ENCODE measurements at regions not wholly inside any gene's neighbourhood (a gene's known extent, or its start where the extent isn't known, plus 50 kb on each side); places are given as distances from the start of the nearest gene placed in this dataset.

DNA sequence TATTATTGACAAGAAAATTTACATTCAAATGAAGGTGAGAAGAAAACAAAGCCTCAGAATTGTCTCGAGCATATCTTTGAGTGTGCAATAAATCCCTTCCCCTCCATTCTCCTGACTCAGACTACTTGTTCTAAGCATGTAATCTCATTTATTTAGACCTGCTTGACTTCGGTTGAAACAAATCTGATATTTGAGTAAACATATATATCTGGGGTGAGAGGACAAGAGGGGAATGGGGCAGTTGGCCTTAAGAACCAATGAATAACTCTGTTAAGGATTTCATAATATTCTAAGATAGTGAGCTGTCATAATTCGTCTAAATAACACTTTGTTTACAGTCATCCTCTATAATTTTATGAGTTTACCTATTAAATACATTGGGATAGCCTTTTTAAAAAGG is 142.7 kb downstream of the SIPA1L2 start:
- no peaks in the 10 kb centered on the region for H3K9me3 ChIP-seq (ENCODE audit: low read depth)
- peaks cover 38% of the 10 kb centered on the region for H3K36me3 ChIP-seq
- H3K4me3 ChIP-seq = no peak overlapping the region
- H3K4me1 ChIP-seq (ENCODE audit: low read depth) = peaks cover 34% of the 10 kb centered on the region
- no peaks in the 10 kb centered on the region for H3K27me3 ChIP-seq
- peak overlapping the region; percentile 93 for H3K27ac ChIP-seq
- no peak for DNase-seq (ENCODE audit: low read depth in 1 of 2, low spot score in 1 of 2)
- TF ChIP-seq, protein P1, sequence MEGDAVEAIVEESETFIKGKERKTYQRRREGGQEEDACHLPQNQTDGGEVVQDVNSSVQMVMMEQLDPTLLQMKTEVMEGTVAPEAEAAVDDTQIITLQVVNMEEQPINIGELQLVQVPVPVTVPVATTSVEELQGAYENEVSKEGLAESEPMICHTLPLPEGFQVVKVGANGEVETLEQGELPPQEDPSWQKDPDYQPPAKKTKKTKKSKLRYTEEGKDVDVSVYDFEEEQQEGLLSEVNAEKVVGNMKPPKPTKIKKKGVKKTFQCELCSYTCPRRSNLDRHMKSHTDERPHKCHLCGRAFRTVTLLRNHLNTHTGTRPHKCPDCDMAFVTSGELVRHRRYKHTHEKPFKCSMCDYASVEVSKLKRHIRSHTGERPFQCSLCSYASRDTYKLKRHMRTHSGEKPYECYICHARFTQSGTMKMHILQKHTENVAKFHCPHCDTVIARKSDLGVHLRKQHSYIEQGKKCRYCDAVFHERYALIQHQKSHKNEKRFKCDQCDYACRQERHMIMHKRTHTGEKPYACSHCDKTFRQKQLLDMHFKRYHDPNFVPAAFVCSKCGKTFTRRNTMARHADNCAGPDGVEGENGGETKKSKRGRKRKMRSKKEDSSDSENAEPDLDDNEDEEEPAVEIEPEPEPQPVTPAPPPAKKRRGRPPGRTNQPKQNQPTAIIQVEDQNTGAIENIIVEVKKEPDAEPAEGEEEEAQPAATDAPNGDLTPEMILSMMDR (IDR thresholded peaks at IDR 0.05; ENCODE audit: low read depth, low read length) = no peak

DNA sequence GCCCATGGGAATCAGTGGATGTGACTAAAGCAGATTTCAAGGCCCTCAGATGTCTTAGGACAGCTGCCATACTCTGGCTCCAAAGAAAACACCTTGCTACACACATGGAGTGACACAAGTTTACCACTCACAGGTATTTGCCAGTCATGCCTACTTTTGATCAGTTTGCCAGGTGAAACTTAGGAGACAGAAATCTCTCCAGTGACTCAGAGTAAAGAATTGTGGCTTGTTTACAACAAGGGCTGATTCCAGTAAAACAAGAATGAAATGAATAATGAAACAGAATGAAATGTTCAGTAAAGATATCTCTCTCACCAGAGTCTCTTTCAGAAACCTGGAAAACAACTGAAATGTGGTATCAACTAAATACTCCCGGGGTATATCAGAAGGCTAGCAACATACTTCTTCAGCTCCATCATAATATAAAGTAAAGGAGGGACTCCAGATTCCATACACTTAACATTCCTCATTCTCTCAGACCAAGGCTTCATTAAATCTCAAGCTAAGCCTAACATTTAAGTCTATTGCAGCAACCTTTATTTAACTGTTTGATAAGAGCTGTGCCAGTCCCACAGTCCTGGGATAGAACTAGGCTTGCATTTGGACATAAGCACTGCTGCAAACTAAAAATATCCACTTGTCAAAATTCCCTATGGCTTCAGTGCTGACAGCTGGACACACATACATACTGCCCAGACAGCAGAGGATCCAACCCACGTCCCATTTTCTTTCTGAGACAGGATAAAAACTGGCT is 143.3 kb downstream of the SIPA1L2 start:
- DNase-seq (ENCODE audit: low read depth in 1 of 2, low spot score in 1 of 2) = peak in 1 of 2 donors; percentile 57
- Histone ChIP-seq H3K27ac (peak overlapping the region; percentile 93), H3K36me3 (peaks cover 43% of the 10 kb centered on the region), H3K4me3 (no peak overlapping the region), H3K4me1 (ENCODE audit: low read depth) (peaks cover 34% of the 10 kb centered on the region), H3K27me3 (no peaks in the 10 kb centered on the region), H3K9me3 (ENCODE audit: low read depth) (no peaks in the 10 kb centered on the region)
- TF ChIP-seq, protein P1 (IDR thresholded peaks at IDR 0.05; ENCODE audit: low read depth, low read length) = no peak

- H3K36me3 ChIP-seq = peaks cover 42% of the 10 kb centered on the region
- no peak for DNase-seq (ENCODE audit: low read depth in 1 of 2, low spot score in 1 of 2)
- peak overlapping the region; percentile 93 for H3K27ac ChIP-seq
These were observed 143.9 kb downstream of the SIPA1L2 start for GRCh38 chr1:232486006-232486405.

GRCh38 chr1:232484856-232485255 is 145.1 kb downstream of the SIPA1L2 start:
- peaks cover 34% of the 10 kb centered on the region for H3K4me1 ChIP-seq (ENCODE audit: low read depth)
- H3K4me3 ChIP-seq = no peak overlapping the region
- H3K36me3 ChIP-seq = peaks cover 40% of the 10 kb centered on the region
- TF ChIP-seq, protein P1 (IDR thresholded peaks at IDR 0.05; ENCODE audit: low read depth, low read length) = no peak
- no peaks in the 10 kb centered on the region for H3K9me3 ChIP-seq (ENCODE audit: low read depth)
- DNase-seq (ENCODE audit: low read depth in 1 of 2, low spot score in 1 of 2) = no peak
- H3K27me3 ChIP-seq = no peaks in the 10 kb centered on the region
- no peak overlapping the region for H3K27ac ChIP-seq

More at GRCh38 chr1:232486006-232486405, 143.9 kb downstream of the SIPA1L2 start:
- Histone ChIP-seq H3K4me1 (ENCODE audit: low read depth) (peaks cover 34% of the 10 kb centered on the region), H3K9me3 (ENCODE audit: low read depth) (no peaks in the 10 kb centered on the region), H3K27me3 (no peaks in the 10 kb centered on the region), H3K4me3 (no peak overlapping the region)
- TF ChIP-seq, protein P1 (IDR thresholded peaks at IDR 0.05; ENCODE audit: low read depth, low read length) = no peak

- Histone ChIP-seq H3K4me3 (no peak overlapping the region), H3K27ac (no peak overlapping the region), H3K4me1 (ENCODE audit: low read depth) (peaks cover 35% of the 10 kb centered on the region), H3K9me3 (ENCODE audit: low read depth) (no peaks in the 10 kb centered on the region), H3K27me3 (no peaks in the 10 kb centered on the region), H3K36me3 (peaks cover 43% of the 10 kb centered on the region)
- no peak for DNase-seq (ENCODE audit: low read depth in 1 of 2, low spot score in 1 of 2)
- TF ChIP-seq, protein P1 (IDR thresholded peaks at IDR 0.05; ENCODE audit: low read depth, low read length) = no peak
These were observed 146.1 kb downstream of the SIPA1L2 start for GRCh38 chr1:232483826-232484225.

Measured in cardiac muscle cell (in vitro differentiated cells and primary cell).